ENCODE measurements at regions not wholly inside any gene's neighbourhood (a gene's known extent, or its start where the extent isn't known, plus 50 kb on each side); places are given as distances from the start of the nearest gene placed in this dataset.

GRCh38 chr1:30385246-30385995 lies 338.0 kb downstream of the MATN1 start:
- TF ChIP-seq CTCF (IDR thresholded peaks at IDR 0.05) = no peak
- no peak for TF ChIP-seq POLR2A (IDR thresholded peaks at IDR 0.05)

Measured in ovary (tissue), 3 donors.